ENCODE measurements at regions not wholly inside any gene's neighbourhood (a gene's known extent, or its start where the extent isn't known, plus 50 kb on each side); places are given as distances from the start of the nearest gene placed in this dataset.
"Not testable (repeated sequence)": the region's sequence is repeated elsewhere in the genome, so short reads cannot be mapped to it uniquely, and the experiment has no call there.

- no peak for DNase-seq
These were observed 265.4 kb downstream of the FAM43A start for GRCh38 chr3:194950906-194951628.

DNA sequence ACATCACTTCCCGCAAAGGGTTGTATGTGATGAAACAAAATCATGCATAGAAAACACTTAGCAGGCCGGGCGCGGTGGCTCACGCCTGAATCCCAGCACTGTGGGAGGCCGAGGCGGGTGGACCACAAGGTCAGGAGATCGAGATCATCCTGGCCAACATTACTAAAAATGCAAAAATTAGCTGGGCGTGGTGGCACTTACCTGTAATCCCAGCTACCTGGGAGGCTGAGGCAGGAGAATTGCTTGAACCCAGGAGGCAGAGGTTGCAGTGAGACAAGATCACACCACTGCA lies 265.9 kb downstream of the FAM43A start:
- DNase-seq = not testable (repeated sequence)

DNA sequence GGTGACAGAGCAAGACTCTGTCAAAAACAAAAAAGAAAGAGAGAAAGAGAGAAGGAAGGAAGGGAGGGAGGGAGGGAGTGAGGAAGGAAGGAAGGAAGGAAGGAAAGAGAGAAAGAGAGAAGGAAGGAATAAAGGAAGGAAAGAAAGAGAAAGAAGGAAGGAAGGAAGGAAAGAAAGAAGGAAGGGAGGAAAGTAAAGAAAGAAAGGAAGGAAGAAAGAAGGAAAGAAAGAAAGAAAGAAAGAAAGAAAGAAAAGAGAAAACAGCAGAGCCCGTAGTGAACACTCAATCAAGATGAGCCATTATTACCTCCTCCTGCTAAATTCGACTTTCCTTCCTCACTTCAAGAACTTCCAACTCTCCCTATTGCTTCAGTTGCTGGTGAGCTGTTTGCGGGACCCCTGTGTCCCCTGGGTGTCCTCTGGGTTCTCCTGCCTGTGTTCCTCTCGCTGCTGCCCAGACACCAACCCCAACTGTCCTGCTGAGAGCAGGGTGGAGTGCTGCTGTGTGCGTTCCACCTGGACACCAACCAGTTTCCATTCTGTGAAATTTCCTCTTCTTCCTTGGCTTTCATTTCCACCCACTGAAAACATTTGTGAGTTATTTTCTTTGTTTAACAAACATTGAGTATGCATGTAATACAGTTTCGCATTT lies 266.4 kb downstream of the FAM43A start:
- no peak for DNase-seq

- no peak for DNase-seq
These were observed 267.2 kb downstream of the FAM43A start for GRCh38 chr3:194952841-194953241.

- no peak for DNase-seq
These were observed 267.6 kb downstream of the FAM43A start for GRCh38 chr3:194953291-194953690.

GRCh38 chr3:194955546-194955945 lies 269.9 kb downstream of the FAM43A start:
- DNase-seq = no peak

GRCh38 chr3:194955979-194956696 lies 270.5 kb downstream of the FAM43A start:
- DNase-seq = no peak

DNA sequence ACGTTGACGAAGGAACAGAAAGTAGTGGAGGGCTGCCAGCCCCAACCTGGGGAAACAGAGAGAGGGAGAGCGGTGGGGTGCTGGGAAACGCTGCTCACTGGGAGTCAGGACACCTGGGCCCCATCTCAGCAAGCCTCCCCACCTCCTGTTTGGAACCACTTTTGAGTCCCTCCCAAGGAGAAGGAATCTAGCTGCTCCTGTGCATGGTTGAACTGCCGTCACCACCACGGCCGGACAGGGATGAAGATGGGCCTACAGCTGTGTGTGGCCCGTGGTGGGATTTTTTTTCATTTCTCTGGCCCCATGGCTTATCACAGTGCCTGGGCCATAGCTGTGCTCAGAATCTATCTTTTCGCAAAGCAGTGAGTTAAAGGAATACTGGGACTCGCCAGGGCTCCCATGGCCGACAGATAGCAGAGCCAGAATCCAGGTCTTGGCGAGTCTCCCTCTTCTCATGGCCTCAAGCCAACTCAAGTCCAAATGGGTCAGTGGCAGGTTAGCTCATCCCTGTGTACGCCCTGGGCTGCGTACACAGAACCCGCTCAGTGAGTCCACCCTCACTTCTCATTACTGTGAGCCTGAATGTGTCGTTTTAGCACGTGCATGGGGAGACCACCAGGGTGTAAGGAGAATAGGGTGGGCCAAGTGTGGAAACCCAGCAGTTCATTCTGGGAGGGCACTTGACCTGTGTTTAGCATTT lies 271.2 kb downstream of the FAM43A start:
- no peak for DNase-seq

DNA sequence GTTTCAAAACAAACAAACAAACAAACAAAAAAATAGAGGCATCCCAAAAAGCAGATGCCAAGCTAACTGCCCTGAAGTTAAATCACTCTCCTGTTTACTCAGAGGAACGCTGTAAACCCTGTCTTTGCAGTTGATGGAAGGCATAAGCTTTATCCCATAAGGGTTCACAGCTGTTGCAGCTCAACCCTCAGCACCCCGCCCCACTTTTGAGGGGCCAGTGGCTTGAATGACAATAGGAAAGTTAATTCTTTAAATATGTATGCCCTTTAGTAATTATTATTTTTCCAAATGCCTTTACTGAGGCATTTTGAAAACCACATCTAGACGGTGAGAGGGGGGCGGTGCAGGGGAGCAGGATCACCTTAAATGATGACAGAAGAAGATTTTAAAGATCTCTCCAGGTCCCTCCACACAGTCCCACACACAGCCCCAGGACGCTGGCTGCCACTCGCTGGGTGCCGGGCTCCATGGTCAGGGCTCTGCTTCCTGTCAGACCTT lies 272.1 kb downstream of the FAM43A start:
- no peak for DNase-seq

DNA sequence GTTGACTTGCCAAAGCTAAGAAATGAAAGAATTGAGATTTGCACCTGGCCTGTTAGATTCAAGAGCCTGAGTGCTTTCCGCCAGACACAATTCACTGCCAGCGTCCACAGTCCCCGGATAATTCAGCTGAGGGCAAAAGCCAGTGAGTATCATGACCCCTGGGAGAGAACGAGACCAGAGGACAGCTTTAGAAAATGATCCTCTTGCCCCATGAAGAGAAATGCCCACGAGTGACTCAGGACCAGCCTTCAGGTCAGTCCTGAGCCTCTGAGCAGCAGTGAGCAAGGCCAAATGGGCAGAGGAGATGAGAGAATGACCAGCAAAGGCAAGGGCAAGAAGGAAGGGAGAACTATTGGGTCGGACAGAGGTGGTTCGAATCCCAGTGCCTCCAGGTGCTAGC lies 273.5 kb downstream of the FAM43A start:
- no peak for DNase-seq

DNA sequence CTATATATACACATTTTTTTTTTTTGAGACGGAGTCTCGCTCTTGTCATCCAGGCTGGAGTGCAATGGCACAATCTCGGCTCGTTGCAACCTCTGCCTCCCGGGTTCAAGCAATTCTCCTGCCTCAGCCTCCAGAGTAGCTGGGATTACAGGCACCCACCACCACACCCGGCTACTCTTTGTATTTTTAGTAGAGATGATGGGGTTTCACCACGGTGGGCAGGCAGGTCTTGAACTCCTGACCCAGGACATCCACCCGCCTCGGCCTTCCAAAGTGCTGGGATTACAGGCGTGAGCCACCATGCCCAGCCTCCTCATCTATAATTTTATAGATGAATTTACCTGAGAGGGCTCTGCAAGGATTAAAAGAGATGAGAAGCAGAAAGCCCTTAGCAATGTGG lies 274.0 kb downstream of the FAM43A start:
- not testable (repeated sequence) for DNase-seq

- no peak for DNase-seq
These were observed 274.9 kb downstream of the FAM43A start for GRCh38 chr3:194960446-194961032.

- no peak for DNase-seq
These were observed 275.5 kb downstream of the FAM43A start for GRCh38 chr3:194961149-194961548.

- no peak for DNase-seq
These were observed 275.9 kb downstream of the FAM43A start for GRCh38 chr3:194961571-194961970.

- DNase-seq = no peak
These were observed 276.4 kb downstream of the FAM43A start for GRCh38 chr3:194962056-194962455.

GRCh38 chr3:194964809-194965208 lies 279.1 kb downstream of the FAM43A start:
- no peak for DNase-seq

DNA sequence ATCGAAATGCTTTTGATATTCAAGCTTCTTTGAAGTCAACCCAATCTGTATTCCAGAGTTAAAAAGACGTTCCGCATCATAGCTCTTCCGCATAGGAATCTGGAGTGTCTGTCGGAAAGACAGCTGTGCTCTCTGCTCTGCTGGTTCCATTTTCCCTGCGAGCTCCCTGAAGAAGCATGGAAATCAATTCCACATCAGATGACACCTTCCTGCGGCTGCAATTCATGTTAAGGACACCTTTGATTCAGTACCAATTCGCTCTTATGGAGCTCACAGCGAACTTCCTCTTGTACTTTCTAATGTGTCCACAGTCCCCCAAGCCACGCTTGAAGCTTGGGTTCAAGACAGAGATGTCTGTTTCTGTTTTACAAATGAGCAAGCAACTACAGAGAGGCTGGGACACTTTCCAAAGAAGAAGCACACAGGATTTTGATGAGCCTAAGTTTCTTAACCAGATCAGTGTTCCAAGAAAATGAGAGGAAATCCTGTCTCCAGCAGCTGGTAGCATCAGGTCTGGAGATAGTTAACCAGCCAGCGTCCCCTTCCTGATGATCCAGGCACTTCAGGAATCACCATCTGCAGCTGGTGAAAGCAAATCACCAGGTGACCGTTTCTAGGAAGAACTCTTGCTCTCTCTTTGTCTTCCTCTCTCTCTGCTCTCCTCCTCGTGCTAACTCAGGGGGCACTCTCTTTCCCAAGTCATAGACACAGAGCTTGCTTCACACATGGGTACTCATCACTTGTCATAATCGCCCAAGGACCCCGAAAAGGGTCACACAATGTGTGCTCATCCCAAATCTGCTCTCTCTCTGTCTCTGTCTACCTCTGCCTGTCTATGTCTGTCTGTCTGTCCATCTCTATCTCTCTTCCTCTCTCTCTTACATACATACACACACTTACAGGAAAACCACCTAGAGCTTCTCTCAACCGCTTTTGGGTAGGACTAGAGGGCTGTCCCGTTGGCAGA lies 281.8 kb downstream of the FAM43A start:
- DNase-seq = no peak

GRCh38 chr3:194970066-194970465 lies 284.4 kb downstream of the FAM43A start:
- DNase-seq = no peak

DNA sequence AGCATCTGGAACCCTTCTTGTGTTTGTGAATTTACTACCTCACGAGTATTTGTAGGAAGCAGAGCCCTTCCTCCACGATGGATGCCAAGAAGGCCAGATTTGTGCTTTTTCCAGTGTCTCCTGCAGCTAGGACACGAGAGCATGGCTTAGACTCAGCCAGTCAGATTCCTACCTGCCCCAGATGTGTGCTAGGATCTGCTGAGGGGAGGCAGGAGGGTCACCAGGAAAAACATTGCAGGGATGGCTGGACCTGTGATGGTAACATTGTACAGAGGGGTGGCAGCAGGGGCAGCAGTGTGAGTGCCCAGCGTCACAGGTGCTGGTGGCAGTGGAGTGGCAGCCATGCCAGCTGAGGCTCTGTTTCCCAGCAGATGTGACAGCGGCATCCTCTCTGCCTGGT lies 285.3 kb downstream of the FAM43A start:
- DNase-seq = no peak

- DNase-seq = no peak
These were observed 286.3 kb downstream of the FAM43A start for GRCh38 chr3:194971965-194972364.

- no peak for DNase-seq
These were observed 287.0 kb downstream of the FAM43A start for GRCh38 chr3:194972641-194973040.
